ENCODE measurements at regions not wholly inside any gene's neighbourhood (a gene's known extent, or its start where the extent isn't known, plus 50 kb on each side); places are given as distances from the start of the nearest gene placed in this dataset.
"Not testable (repeated sequence)": the region's sequence is repeated elsewhere in the genome, so short reads cannot be mapped to it uniquely, and the experiment has no call there.

GRCh38 chr9:115341426-115341825 is 223.5 kb upstream of the TNC start:
- no peak for DNase-seq
- in situ Hi-C loops (cut with HindIII; ENCODE audit: low pct_ligation_motif_present, low pct_unique_long_range_greater_than_20kb, low sequenced_read_pairs): no loop called here

GRCh38 chr9:115347776-115348175 is 229.8 kb upstream of the TNC start:
- in situ Hi-C loops (cut with HindIII; ENCODE audit: low pct_ligation_motif_present, low pct_unique_long_range_greater_than_20kb, low sequenced_read_pairs); DNase-seq: not testable (repeated sequence)

DNA sequence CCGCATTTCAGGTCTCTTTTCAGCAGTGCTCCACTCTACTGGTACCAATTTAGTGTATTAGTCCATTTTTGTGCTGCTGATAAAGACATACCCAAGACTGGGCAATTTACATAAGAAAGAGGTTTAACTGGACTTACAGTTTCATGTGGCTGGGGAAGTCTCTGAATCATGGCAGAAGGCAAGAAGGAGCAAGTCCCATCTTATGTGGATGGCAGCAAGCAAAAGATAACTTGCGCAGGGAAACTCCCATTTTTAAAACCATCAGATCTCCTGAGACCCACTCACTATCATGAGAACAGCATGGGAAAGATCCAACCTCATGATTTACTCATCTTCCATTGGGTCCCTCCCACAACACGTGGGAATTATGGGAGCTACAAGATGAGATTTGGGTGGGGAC is 231.0 kb upstream of the TNC start:
- DNase-seq; in situ Hi-C loops (cut with HindIII; ENCODE audit: low pct_ligation_motif_present, low pct_unique_long_range_greater_than_20kb, low sequenced_read_pairs): not testable (repeated sequence)

DNA sequence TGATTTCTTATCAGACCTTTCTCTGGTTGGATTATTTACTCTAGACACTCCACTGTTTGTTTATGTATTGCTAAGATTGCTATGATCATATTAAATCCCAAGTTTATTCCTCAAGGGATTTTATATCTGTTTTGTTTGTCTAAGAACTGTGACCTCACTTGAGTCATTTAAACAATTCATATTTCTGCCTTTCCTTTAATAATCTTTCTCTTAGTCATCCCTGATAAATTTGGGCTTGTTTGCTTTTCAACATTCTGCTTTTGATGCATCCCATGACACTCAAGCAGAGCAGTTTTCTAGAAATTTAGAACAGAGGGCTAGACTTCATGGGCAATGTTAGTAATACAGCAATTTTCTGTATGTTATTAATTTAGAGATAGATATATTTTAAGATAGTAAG is 231.6 kb upstream of the TNC start:
- in situ Hi-C loops (cut with HindIII; ENCODE audit: low pct_ligation_motif_present, low pct_unique_long_range_greater_than_20kb, low sequenced_read_pairs): no loop called here

DNA sequence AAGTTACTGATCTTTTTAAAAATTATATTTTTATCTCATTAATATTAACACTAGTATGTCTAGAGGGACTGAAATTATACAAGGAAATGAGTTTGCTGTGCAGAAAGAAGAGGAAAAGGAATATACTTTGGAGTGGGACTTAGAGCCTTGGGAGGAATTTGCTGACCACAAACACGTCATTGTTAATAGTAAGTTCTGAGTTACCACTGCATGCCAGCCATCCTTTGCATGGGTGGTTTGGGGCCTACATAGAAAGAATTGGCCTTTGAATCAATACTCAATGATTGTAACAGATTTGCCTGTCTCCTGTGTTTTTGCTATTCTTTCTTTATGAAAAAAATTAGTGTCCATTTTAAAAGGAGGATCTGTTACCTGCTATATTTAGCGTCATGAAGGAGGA is 232.6 kb upstream of the TNC start:
- in situ Hi-C loops (cut with HindIII; ENCODE audit: low pct_ligation_motif_present, low pct_unique_long_range_greater_than_20kb, low sequenced_read_pairs): no loop called here
- DNase-seq: no peak

More for the DNA sequence above, 231.6 kb upstream of the TNC start:
- no peak for DNase-seq

- in situ Hi-C loops (cut with HindIII; ENCODE audit: low pct_ligation_motif_present, low pct_unique_long_range_greater_than_20kb, low sequenced_read_pairs): no loop called here
- DNase-seq: no peak
Observed at GRCh38 chr9:115353681-115354080, 235.7 kb upstream of the TNC start.

GRCh38 chr9:115357821-115358220 is 239.9 kb upstream of the TNC start:
- in situ Hi-C loops (cut with HindIII; ENCODE audit: low pct_ligation_motif_present, low pct_unique_long_range_greater_than_20kb, low sequenced_read_pairs): no loop called here
- no peak for DNase-seq

DNA sequence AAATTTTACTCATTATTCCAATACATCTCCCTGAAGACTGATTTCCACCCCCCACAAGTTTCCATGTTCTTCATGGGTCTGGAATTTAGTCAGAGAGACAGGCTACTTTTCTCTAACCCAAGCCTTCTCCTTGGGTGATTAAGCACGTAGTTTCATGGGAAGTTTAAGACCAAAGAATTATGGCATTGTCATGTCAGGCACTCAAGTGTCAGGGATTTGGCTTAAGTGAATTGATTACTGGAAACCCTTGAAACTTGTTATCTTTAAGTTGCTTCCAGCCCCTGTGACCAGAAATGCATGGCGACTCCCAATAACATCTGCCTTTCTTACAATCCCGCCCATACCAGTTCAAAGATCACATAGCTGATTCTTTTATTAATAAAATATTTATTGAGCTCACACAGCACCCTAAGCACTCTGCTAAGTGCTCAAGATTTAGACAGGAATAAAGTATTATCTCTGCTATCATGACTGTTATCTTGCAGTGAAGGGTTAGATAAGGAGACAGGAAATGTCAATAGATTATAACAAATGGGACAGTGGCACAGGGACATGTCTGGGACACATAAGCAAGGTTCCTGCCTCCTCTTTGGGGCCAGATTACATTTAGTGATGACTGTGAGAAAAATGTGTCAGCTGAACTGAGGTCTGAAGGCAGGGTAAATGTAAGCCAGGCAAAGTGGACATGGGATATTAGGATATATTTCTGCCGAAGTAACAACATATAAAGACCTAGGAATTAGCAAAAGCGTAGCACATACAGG is 241.2 kb upstream of the TNC start:
- no peak for DNase-seq
- in situ Hi-C loops (cut with HindIII; ENCODE audit: low pct_ligation_motif_present, low pct_unique_long_range_greater_than_20kb, low sequenced_read_pairs): no loop called here

GRCh38 chr9:115360122-115360521 is 242.2 kb upstream of the TNC start:
- no peak for DNase-seq
- in situ Hi-C loops (cut with HindIII; ENCODE audit: low pct_ligation_motif_present, low pct_unique_long_range_greater_than_20kb, low sequenced_read_pairs): no loop called here

- in situ Hi-C loops (cut with HindIII; ENCODE audit: low pct_ligation_motif_present, low pct_unique_long_range_greater_than_20kb, low sequenced_read_pairs): no loop called here
- no peak for DNase-seq
Observed at GRCh38 chr9:115362101-115362500, 244.1 kb upstream of the TNC start.

DNA sequence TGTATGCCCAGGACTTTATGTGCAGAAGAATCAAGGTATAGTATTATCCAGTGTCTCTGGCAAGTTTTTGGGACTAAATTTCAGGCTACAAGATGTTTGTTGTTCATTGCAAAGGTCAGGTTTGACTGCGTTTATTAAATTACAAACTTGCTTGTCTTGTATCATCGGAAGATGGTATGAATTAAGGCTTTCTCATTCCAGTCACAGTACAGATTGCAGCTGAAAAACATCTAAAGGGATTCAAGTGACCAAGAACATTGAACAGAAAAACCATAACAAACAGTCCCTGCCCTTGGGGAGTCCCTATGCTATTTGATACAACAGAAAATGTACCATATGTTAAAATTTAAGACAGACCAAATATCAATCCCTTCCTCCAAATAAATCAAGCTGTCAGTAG is 244.7 kb upstream of the TNC start:
- DNase-seq: no peak
- in situ Hi-C loops (cut with HindIII; ENCODE audit: low pct_ligation_motif_present, low pct_unique_long_range_greater_than_20kb, low sequenced_read_pairs): no loop called here

DNA sequence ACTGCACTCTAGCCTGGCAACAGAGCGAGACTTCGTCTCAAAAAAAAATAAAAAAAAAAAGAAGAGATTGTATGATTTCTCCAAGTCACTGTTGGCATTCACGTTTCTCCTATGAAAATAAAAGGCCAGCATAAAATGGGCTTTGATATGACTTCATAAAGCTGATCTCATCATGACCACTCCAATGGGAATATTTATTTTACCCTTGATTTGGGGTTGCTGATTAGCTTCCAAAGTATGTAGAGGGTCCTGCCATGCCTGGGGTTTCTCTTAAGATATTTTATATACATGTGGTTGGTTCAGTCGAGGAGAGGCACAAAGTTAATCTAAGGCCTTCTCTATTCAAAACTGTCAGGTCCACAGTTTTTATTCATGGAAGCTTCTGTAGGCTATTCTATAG is 247.0 kb upstream of the TNC start:
- no peak for DNase-seq
- in situ Hi-C loops (cut with HindIII; ENCODE audit: low pct_ligation_motif_present, low pct_unique_long_range_greater_than_20kb, low sequenced_read_pairs): no loop called here

GRCh38 chr9:115367321-115367720 is 249.4 kb upstream of the TNC start:
- DNase-seq: no peak
- in situ Hi-C loops (cut with HindIII; ENCODE audit: low pct_ligation_motif_present, low pct_unique_long_range_greater_than_20kb, low sequenced_read_pairs): no loop called here

GRCh38 chr9:115367780-115368525 is 250.0 kb upstream of the TNC start:
- in situ Hi-C loops (cut with HindIII; ENCODE audit: low pct_ligation_motif_present, low pct_unique_long_range_greater_than_20kb, low sequenced_read_pairs): no loop called here

DNA sequence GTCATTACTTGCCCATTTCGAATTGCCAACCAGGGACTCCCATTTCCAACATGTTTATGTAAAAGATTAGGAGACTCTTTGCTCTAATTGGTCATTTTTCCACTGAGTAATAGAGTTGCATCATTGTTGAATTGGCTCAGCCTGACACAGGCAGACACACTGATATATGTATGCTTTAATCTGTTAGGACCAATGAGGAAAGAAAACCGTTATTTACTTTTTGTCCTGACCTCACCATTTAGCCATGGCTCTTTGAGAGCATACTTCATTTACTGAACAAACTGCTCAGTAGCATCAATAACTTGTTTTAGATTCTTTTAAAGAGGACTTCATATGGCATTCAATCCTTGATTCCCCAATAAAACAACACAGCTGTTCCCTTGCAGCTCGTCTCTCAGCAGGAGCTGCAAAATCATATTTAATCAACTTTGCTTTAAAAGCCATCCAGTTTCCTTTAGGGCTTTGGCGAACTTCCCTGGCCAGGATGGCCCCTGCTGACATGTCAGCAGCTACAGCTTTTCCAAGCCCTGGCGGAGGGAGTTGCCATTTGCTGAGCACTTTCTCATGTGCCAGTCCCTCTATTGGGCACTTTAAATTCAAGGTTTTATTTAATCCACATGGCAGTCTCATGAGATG is 251.5 kb upstream of the TNC start:
- in situ Hi-C loops (cut with HindIII; ENCODE audit: low pct_ligation_motif_present, low pct_unique_long_range_greater_than_20kb, low sequenced_read_pairs): no loop called here
- no peak for DNase-seq

More at GRCh38 chr9:115367780-115368525, 250.0 kb upstream of the TNC start:
- no peak for DNase-seq

GRCh38 chr9:115373000-115373709 is 255.2 kb upstream of the TNC start:
- in situ Hi-C loops (cut with HindIII; ENCODE audit: low pct_ligation_motif_present, low pct_unique_long_range_greater_than_20kb, low sequenced_read_pairs): no loop called here
- DNase-seq: peak; percentile 95

GRCh38 chr9:115373710-115374045 is 255.7 kb upstream of the TNC start:
- DNase-seq: no peak

DNA sequence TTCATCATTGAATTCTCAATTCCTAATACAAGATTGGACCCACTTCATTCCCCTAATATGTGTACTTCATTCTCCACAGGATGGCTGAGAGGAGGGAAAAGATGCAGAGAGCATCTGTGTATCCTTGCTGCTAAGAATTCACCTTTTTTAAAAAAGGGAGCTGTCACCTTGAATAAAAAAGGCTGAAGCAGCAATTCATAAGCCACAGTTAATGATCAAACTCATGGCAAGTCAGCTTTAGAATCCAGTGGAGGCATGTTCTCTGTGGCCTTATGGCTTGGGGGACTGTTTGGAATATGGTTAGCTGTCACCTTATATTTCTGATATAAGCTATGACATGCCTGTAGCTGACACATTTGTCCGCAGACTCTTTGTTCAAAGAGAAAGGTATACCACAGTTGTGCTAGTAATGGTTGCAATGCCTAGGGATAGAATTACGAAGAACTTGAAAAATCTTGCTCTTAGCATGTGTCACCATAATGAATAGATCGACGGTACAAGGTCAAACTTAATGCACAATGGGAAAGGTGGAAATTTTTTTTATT is 256.8 kb upstream of the TNC start:
- DNase-seq: no peak
- in situ Hi-C loops (cut with HindIII; ENCODE audit: low pct_ligation_motif_present, low pct_unique_long_range_greater_than_20kb, low sequenced_read_pairs): no loop called here

More at GRCh38 chr9:115373710-115374045, 255.7 kb upstream of the TNC start:
- in situ Hi-C loops (cut with HindIII; ENCODE audit: low pct_ligation_motif_present, low pct_unique_long_range_greater_than_20kb, low sequenced_read_pairs): no loop called here

- in situ Hi-C loops (cut with HindIII; ENCODE audit: low pct_ligation_motif_present, low pct_unique_long_range_greater_than_20kb, low sequenced_read_pairs): no loop called here
- no peak for DNase-seq
Observed at GRCh38 chr9:115378241-115378640, 260.3 kb upstream of the TNC start.
